ENCODE measurements at regions not wholly inside any gene's neighbourhood (a gene's known extent, or its start where the extent isn't known, plus 50 kb on each side); places are given as distances from the start of the nearest gene placed in this dataset.

DNA sequence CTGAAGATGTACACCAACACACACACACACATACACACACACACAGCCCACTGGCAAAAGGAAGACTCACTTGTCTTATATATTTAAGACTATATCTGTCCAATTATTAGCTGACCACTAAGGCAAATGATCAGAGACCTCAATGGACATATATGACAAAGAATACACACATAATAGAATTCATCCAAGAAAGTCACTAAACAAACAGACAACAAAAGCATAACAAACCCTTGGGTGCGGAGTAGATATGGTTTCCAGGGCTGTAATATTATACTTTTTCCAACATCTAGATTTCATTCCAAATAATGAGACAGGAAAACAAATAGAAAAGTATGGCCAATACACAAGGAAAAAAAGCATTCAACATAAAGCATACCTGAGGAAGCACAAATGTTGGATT lies 72.3 kb upstream of the PRICKLE2 start:
- Mint-ChIP-seq H3K9me3 (peaks cover 9% of the 10 kb centered on the region), H3K36me3 (ENCODE audit: low read depth) (no peaks in the 10 kb centered on the region), H3K27me3 (peaks cover 6% of the 10 kb centered on the region), H3K27ac (no peak overlapping the region), H3K4me1 (ENCODE audit: low read depth) (no peaks in the 10 kb centered on the region), H3K4me3 (no peak overlapping the region)
- CTCF ChIA-PET, result no interaction called here
- TF ChIP-seq, protein P1, sequence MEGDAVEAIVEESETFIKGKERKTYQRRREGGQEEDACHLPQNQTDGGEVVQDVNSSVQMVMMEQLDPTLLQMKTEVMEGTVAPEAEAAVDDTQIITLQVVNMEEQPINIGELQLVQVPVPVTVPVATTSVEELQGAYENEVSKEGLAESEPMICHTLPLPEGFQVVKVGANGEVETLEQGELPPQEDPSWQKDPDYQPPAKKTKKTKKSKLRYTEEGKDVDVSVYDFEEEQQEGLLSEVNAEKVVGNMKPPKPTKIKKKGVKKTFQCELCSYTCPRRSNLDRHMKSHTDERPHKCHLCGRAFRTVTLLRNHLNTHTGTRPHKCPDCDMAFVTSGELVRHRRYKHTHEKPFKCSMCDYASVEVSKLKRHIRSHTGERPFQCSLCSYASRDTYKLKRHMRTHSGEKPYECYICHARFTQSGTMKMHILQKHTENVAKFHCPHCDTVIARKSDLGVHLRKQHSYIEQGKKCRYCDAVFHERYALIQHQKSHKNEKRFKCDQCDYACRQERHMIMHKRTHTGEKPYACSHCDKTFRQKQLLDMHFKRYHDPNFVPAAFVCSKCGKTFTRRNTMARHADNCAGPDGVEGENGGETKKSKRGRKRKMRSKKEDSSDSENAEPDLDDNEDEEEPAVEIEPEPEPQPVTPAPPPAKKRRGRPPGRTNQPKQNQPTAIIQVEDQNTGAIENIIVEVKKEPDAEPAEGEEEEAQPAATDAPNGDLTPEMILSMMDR (IDR thresholded peaks at IDR 0.05), result no peak
- DNase-seq (no peak), ATAC-seq (no peak)
- POLR2A ChIA-PET, result no interaction called here
- intact Hi-C loops (cut with micrococcal nuclease), result no loop called here

DNA sequence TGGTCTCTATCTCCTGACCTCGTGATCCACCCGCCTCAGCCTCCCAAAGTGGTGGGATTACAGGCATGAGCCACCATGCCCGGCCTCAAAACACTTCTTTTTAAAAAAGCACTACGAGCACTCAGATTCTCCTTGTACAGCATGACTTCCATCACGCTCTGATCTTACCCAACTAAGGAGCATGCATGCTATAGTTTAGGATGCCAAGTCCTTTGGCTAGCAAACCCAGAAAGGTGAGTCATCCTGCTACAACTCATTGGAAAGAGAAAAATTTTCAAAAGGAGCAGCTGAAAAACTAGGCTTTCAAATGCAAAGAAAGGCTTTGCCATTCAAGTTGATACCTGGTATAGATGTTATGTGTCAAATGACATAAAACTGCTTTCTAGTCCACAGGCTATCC lies 70.3 kb upstream of the PRICKLE2 start:
- Mint-ChIP-seq H3K4me1 (ENCODE audit: low read depth) (no peaks in the 10 kb centered on the region), H3K36me3 (ENCODE audit: low read depth) (no peaks in the 10 kb centered on the region), H3K4me3 (no peak overlapping the region), H3K27me3 (peaks cover 4% of the 10 kb centered on the region), H3K27ac (no peak overlapping the region), H3K9me3 (peaks cover 9% of the 10 kb centered on the region)
- POLR2A ChIA-PET, result no interaction called here
- TF ChIP-seq, protein P1 (IDR thresholded peaks at IDR 0.05), result no peak
- intact Hi-C loops (cut with micrococcal nuclease), result no loop called here
- ATAC-seq, result no peak
- CTCF ChIA-PET, result no interaction called here
- no peak for DNase-seq

DNA sequence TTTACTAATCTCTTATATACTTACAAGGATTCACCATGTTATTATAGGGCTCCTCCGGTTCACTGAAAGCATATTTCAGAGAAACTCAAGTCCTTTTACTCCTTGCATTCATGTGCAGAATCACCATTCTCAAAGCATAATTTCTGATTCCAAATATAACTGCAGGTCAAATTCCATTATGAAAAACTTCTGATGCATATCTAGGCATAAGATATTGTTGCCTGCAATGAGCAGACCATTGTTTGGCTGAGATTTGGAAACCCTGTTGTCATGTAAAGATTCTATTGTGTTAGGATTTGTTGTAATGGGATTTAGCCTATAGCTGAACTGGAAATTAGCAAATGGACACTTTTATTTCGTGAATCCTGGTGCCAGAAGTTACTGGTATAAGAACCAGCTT lies 69.5 kb upstream of the PRICKLE2 start:
- DNase-seq (no peak), ATAC-seq (no peak)
- Mint-ChIP-seq H3K4me1 (ENCODE audit: low read depth) (no peaks in the 10 kb centered on the region), H3K27ac (no peak overlapping the region), H3K36me3 (ENCODE audit: low read depth) (no peaks in the 10 kb centered on the region), H3K27me3 (peaks cover 4% of the 10 kb centered on the region), H3K9me3 (peaks cover 9% of the 10 kb centered on the region), H3K4me3 (no peak overlapping the region)
- intact Hi-C loops (cut with micrococcal nuclease), result no loop called here
- TF ChIP-seq, protein P1 (IDR thresholded peaks at IDR 0.05), result no peak
- CTCF ChIA-PET, result no interaction called here
- POLR2A ChIA-PET, result no interaction called here

DNA sequence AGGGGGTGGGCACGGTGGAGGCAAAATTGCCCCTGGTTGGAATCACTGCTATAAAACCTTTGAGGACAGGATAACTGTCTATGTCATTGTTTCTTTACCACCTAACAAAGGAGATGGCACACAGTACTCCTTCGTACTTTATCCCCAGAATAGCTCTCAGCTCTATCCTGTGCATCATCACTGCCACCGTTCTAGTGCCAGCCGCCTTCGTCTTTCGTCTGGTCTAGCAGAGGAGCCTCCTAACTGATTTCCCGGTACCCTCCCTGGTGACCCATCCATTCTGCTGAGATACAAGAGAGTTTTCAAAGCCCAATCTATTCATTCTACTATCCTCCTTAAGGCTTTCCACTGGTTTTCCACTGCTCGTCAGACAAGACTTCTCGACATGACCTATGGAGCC lies 67.9 kb upstream of the PRICKLE2 start:
- DNase-seq (no peak), ATAC-seq (no peak)
- Mint-ChIP-seq H3K9me3 (peaks cover 9% of the 10 kb centered on the region), H3K4me3 (no peak overlapping the region), H3K27ac (no peak overlapping the region), H3K27me3 (peaks cover 4% of the 10 kb centered on the region), H3K4me1 (ENCODE audit: low read depth) (no peaks in the 10 kb centered on the region), H3K36me3 (ENCODE audit: low read depth) (no peaks in the 10 kb centered on the region)
- ChIA-PET POLR2A (no interaction called here), CTCF (no interaction called here)
- intact Hi-C loops (cut with micrococcal nuclease), result no loop called here
- TF ChIP-seq, protein P1 (IDR thresholded peaks at IDR 0.05), result no peak

DNA sequence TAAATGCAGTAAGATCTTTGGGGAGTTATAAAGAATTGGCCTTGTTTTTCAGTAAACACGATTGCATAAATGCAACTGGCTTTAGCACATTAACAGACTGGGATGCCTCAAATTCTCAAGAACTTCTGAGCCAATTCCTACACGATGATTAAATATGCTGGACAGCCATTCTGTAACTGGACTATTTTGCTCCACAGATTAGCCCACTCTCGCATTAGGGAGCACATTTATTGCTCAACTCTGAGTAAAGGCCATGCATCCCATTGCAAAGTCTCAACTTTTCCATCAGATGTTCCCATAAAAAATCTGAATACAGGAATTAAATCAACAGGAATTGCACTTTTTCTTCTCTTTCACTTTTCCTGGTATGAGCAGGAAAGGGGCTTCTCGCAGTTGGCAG lies 66.7 kb upstream of the PRICKLE2 start:
- Mint-ChIP-seq H3K27me3 (no peaks in the 10 kb centered on the region), H3K36me3 (ENCODE audit: low read depth) (no peaks in the 10 kb centered on the region), H3K4me3 (no peak overlapping the region), H3K4me1 (ENCODE audit: low read depth) (no peaks in the 10 kb centered on the region), H3K9me3 (peaks cover 4% of the 10 kb centered on the region), H3K27ac (no peak overlapping the region)
- ChIA-PET POLR2A (no interaction called here), CTCF (no interaction called here)
- TF ChIP-seq, protein P1 (IDR thresholded peaks at IDR 0.05), result no peak
- DNase-seq (no peak), ATAC-seq (no peak)
- intact Hi-C loops (cut with micrococcal nuclease), result no loop called here
